BLaER1 (cell line): ENCODE measurements at regions not wholly inside any gene's neighbourhood (a gene's known extent, or its start where the extent isn't known, plus 50 kb on each side); places are given as distances from the start of the nearest gene placed in this dataset.

ENCODE experiments used
- H3K27ac ChIP-seq: shearing (Covaris generic); formaldehyde crosslinking; 2 replicates; pipeline ENCODE4 v1.8.1; 2022
- H3K27me3 ChIP-seq: shearing (Covaris generic); formaldehyde crosslinking; 2 replicates; pipeline ENCODE4 v1.8.1; 2022
- H3K36me3 ChIP-seq: shearing (Covaris generic); formaldehyde crosslinking; 2 replicates; pipeline ENCODE4 v1.8.1; 2022
- H3K4me1 ChIP-seq: shearing (Covaris generic); formaldehyde crosslinking; 2 replicates; pipeline ENCODE4 v1.8.1; 2022
- H3K4me2 ChIP-seq: shearing (Covaris generic); formaldehyde crosslinking; 2 replicates; pipeline ENCODE4 v1.8.1; 2022
- H3K4me3 ChIP-seq: shearing (Covaris generic); formaldehyde crosslinking; 2 replicates; pipeline ENCODE4 v1.8.1; 2022
- H3K9ac ChIP-seq: shearing (Covaris generic); formaldehyde crosslinking; 2 replicates; pipeline ENCODE4 v1.8.1; 2022
- H3K9me3 ChIP-seq: shearing (Covaris generic); formaldehyde crosslinking; 2 replicates; pipeline ENCODE4 v1.8.1; 2022
- H4K20me1 ChIP-seq: shearing (Covaris generic); formaldehyde crosslinking; 2 replicates; pipeline ENCODE4 v1.8.1; 2022
- Cebpa-rat ChIP-seq: shearing (Covaris generic); IDR thresholded peaks from 2 replicates; pipeline ENCODE4 v1.8.1; 2022

- no peak overlapping the region for H3K27ac ChIP-seq
- TF ChIP-seq Cebpa-rat: no peak
- no peaks in the 10 kb centered on the region for H3K36me3 ChIP-seq
- no peak overlapping the region for H3K4me3 ChIP-seq
- no peaks in the 10 kb centered on the region for H3K9me3 ChIP-seq
- no peaks in the 10 kb centered on the region for H3K4me1 ChIP-seq
- no peak overlapping the region for H3K4me2 ChIP-seq
- no peaks in the 10 kb centered on the region for H4K20me1 ChIP-seq
- H3K9ac ChIP-seq: no peak overlapping the region
- H3K27me3 ChIP-seq: no peaks in the 10 kb centered on the region
Measured at GRCh38 chr14:25628978-25629377, 579.0 kb upstream of the STXBP6 start.

- Histone ChIP-seq H3K36me3 (no peaks in the 10 kb centered on the region), H3K27ac (no peak overlapping the region), H3K4me2 (no peak overlapping the region), H4K20me1 (no peaks in the 10 kb centered on the region), H3K4me3 (no peak overlapping the region), H3K9ac (no peak overlapping the region), H3K9me3 (no peaks in the 10 kb centered on the region), H3K4me1 (no peaks in the 10 kb centered on the region), H3K27me3 (no peaks in the 10 kb centered on the region)
- TF ChIP-seq Cebpa-rat: no peak
Measured at GRCh38 chr14:25628390-25628789, 578.4 kb upstream of the STXBP6 start.

GRCh38 chr14:25626986-25627385 lies 577.0 kb upstream of the STXBP6 start:
- no peaks in the 10 kb centered on the region for H3K4me1 ChIP-seq
- H3K9me3 ChIP-seq: no peaks in the 10 kb centered on the region
- H3K9ac ChIP-seq: no peak overlapping the region
- no peaks in the 10 kb centered on the region for H3K27me3 ChIP-seq
- no peaks in the 10 kb centered on the region for H4K20me1 ChIP-seq
- no peak overlapping the region for H3K27ac ChIP-seq
- no peak overlapping the region for H3K4me2 ChIP-seq
- H3K4me3 ChIP-seq: no peak overlapping the region
- H3K36me3 ChIP-seq: no peaks in the 10 kb centered on the region
- TF ChIP-seq Cebpa-rat: no peak

- H4K20me1 ChIP-seq: no peaks in the 10 kb centered on the region
- no peaks in the 10 kb centered on the region for H3K27me3 ChIP-seq
- H3K9ac ChIP-seq: no peak overlapping the region
- TF ChIP-seq Cebpa-rat: no peak
- H3K4me2 ChIP-seq: no peak overlapping the region
- H3K4me1 ChIP-seq: no peaks in the 10 kb centered on the region
- no peak overlapping the region for H3K4me3 ChIP-seq
- no peak overlapping the region for H3K27ac ChIP-seq
- peaks cover under 1% of the 10 kb centered on the region; the same call in 1 of the 2 replicates for H3K9me3 ChIP-seq
- H3K36me3 ChIP-seq: no peaks in the 10 kb centered on the region
Measured at GRCh38 chr14:25622763-25623162, 572.8 kb upstream of the STXBP6 start.

GRCh38 chr14:25620515-25620914 lies 570.6 kb upstream of the STXBP6 start:
- Histone ChIP-seq H3K9me3 (peaks cover 16% of the 10 kb centered on the region), H3K4me3 (no peak overlapping the region), H3K27ac (no peak overlapping the region)

GRCh38 chr14:25615174-25615573 lies 565.2 kb upstream of the STXBP6 start:
- no peaks in the 10 kb centered on the region for H3K27me3 ChIP-seq
- H3K27ac ChIP-seq: no peak overlapping the region
- H3K9ac ChIP-seq: no peak overlapping the region
- H4K20me1 ChIP-seq: no peaks in the 10 kb centered on the region
- H3K4me3 ChIP-seq: no peak overlapping the region
- no peaks in the 10 kb centered on the region for H3K36me3 ChIP-seq
- H3K4me1 ChIP-seq: no peaks in the 10 kb centered on the region
- TF ChIP-seq Cebpa-rat: no peak
- H3K4me2 ChIP-seq: no peak overlapping the region
- H3K9me3 ChIP-seq: peaks cover 16% of the 10 kb centered on the region

More at GRCh38 chr14:25620515-25620914, 570.6 kb upstream of the STXBP6 start:
- no peak for TF ChIP-seq Cebpa-rat
- no peaks in the 10 kb centered on the region for H3K4me1 ChIP-seq
- no peak overlapping the region for H3K9ac ChIP-seq
- no peaks in the 10 kb centered on the region for H4K20me1 ChIP-seq
- H3K27me3 ChIP-seq: no peaks in the 10 kb centered on the region
- H3K4me2 ChIP-seq: no peak overlapping the region
- H3K36me3 ChIP-seq: no peaks in the 10 kb centered on the region

GRCh38 chr14:25607192-25607591 lies 557.2 kb upstream of the STXBP6 start:
- H3K4me2 ChIP-seq: no peak overlapping the region
- H3K9me3 ChIP-seq: no peaks in the 10 kb centered on the region
- TF ChIP-seq Cebpa-rat: no peak

GRCh38 chr14:25602106-25602505 lies 552.2 kb upstream of the STXBP6 start:
- Histone ChIP-seq H3K27ac (no peak overlapping the region), H3K27me3 (no peaks in the 10 kb centered on the region), H3K9me3 (peaks cover 7% of the 10 kb centered on the region), H3K4me2 (no peak overlapping the region), H3K9ac (no peak overlapping the region), H4K20me1 (no peaks in the 10 kb centered on the region), H3K4me1 (no peaks in the 10 kb centered on the region), H3K4me3 (no peak overlapping the region), H3K36me3 (no peaks in the 10 kb centered on the region)
- TF ChIP-seq Cebpa-rat: no peak

More at GRCh38 chr14:25607192-25607591, 557.2 kb upstream of the STXBP6 start:
- H3K9ac ChIP-seq: no peak overlapping the region
- no peaks in the 10 kb centered on the region for H3K36me3 ChIP-seq
- no peaks in the 10 kb centered on the region for H4K20me1 ChIP-seq
- H3K4me1 ChIP-seq: no peaks in the 10 kb centered on the region
- H3K27ac ChIP-seq: no peak overlapping the region
- H3K27me3 ChIP-seq: no peaks in the 10 kb centered on the region
- H3K4me3 ChIP-seq: no peak overlapping the region

- H3K4me2 ChIP-seq: no peak overlapping the region
- no peaks in the 10 kb centered on the region for H3K36me3 ChIP-seq
- H3K4me3 ChIP-seq: no peak overlapping the region
- H3K27ac ChIP-seq: no peak overlapping the region
- no peaks in the 10 kb centered on the region for H3K4me1 ChIP-seq
- no peaks in the 10 kb centered on the region for H3K27me3 ChIP-seq
- H3K9ac ChIP-seq: no peak overlapping the region
- no peaks in the 10 kb centered on the region for H3K9me3 ChIP-seq
- TF ChIP-seq Cebpa-rat: no peak
- no peaks in the 10 kb centered on the region for H4K20me1 ChIP-seq
Measured at GRCh38 chr14:25588751-25589150, 538.8 kb upstream of the STXBP6 start.

GRCh38 chr14:25574628-25575325 lies 524.8 kb upstream of the STXBP6 start:
- no peaks in the 10 kb centered on the region for H4K20me1 ChIP-seq
- no peak overlapping the region for H3K27ac ChIP-seq
- H3K36me3 ChIP-seq: no peaks in the 10 kb centered on the region
- no peaks in the 10 kb centered on the region for H3K27me3 ChIP-seq
- no peaks in the 10 kb centered on the region for H3K4me1 ChIP-seq
- H3K4me3 ChIP-seq: no peak overlapping the region
- H3K9ac ChIP-seq: no peak overlapping the region
- H3K9me3 ChIP-seq: no peaks in the 10 kb centered on the region
- TF ChIP-seq Cebpa-rat: no peak
- H3K4me2 ChIP-seq: no peak overlapping the region

GRCh38 chr14:25570483-25570882 lies 520.5 kb upstream of the STXBP6 start:
- TF ChIP-seq Cebpa-rat: no peak
- Histone ChIP-seq H3K27me3 (no peaks in the 10 kb centered on the region), H3K4me3 (no peak overlapping the region), H3K9me3 (no peaks in the 10 kb centered on the region), H3K36me3 (no peaks in the 10 kb centered on the region), H3K9ac (no peak overlapping the region), H3K4me2 (no peak overlapping the region), H4K20me1 (no peaks in the 10 kb centered on the region), H3K27ac (no peak overlapping the region), H3K4me1 (no peaks in the 10 kb centered on the region)
